Trophoblast cell (in vitro differentiated cells and primary cell): ENCODE measurements at regions not wholly inside any gene's neighbourhood (a gene's known extent, or its start where the extent isn't known, plus 50 kb on each side); places are given as distances from the start of the nearest gene placed in this dataset.

Source experiments
- DNase-seq, 2 donors: peaks; one replicate each; pipeline ENCODE4 v3.0.0-alpha.2; 2016
- H2AFZ ChIP-seq: 2 replicates; pipeline ENCODE4 v1.6.1; 2013; ENCODE audit warnings: low read length, moderate library complexity, mild to moderate bottlenecking; ENCODE audit not compliant: insufficient read depth, poor library complexity
- H2AK5ac ChIP-seq: 2 replicates; pipeline ENCODE4 v1.6.1; 2013; ENCODE audit warnings: mild to moderate bottlenecking, low read length
- H2BK120ac ChIP-seq: 2 replicates; pipeline ENCODE4 v1.6.1; 2013; ENCODE audit warnings: low read length, mild to moderate bottlenecking, moderate library complexity; ENCODE audit not compliant: insufficient read depth, poor library complexity
- H2BK12ac ChIP-seq: 2 replicates; pipeline ENCODE4 v1.6.1; 2013; ENCODE audit warnings: mild to moderate bottlenecking, low read length, moderate library complexity
- H2BK5ac ChIP-seq: 2 replicates; pipeline ENCODE4 v1.6.1; 2013; ENCODE audit warnings: low read length, low read depth, moderate library complexity, mild to moderate bottlenecking; ENCODE audit not compliant: poor library complexity
- H3K14ac ChIP-seq: 2 replicates; pipeline ENCODE4 v1.6.1; 2013; ENCODE audit warnings: mild to moderate bottlenecking, low read length
- H3K18ac ChIP-seq: 2 replicates; pipeline ENCODE4 v1.6.1; 2013; ENCODE audit warnings: mild to moderate bottlenecking, low read length
- H3K23ac ChIP-seq: 2 replicates; pipeline ENCODE4 v1.6.1; 2013; ENCODE audit warnings: low read length
- H3K27ac ChIP-seq: 2 replicates; pipeline ENCODE4 v1.5.1; 2013; ENCODE audit warnings: low read depth, mild to moderate bottlenecking, inconsistent platforms, low read length, moderate library complexity
- H3K27me3 ChIP-seq: 2 replicates; pipeline ENCODE4 v1.6.1; 2013; ENCODE audit warnings: inconsistent platforms, mild to moderate bottlenecking, low read length, moderate library complexity; ENCODE audit not compliant: insufficient read depth
- H3K36me3 ChIP-seq, 2 experiments: 1 replicate in 1 of 2; 2 replicates in 1 of 2; pipeline ENCODE4 v1.6.1; 2013; ENCODE audit warnings: low read length in 2 of 2, mild to moderate bottlenecking in 2 of 2, moderate library complexity in 1 of 2; ENCODE audit not compliant: insufficient read depth in 2 of 2, control insufficient read depth in 1 of 2
- H3K4ac ChIP-seq: 2 replicates; pipeline ENCODE4 v1.6.1; 2013; ENCODE audit warnings: low read depth, mild to moderate bottlenecking, low read length, moderate library complexity
- H3K4me1 ChIP-seq, 2 experiments: 1 replicate in 1 of 2; 2 replicates in 1 of 2; pipeline ENCODE4 v1.6.1; 2013; ENCODE audit warnings: low read length in 2 of 2, mild to moderate bottlenecking in 2 of 2, moderate library complexity in 1 of 2; ENCODE audit not compliant: insufficient read depth in 2 of 2, control insufficient read depth in 1 of 2
- H3K4me2 ChIP-seq: 2 replicates; pipeline ENCODE4 v1.6.1; 2013; ENCODE audit warnings: inconsistent platforms, mild to moderate bottlenecking, low read length, moderate library complexity
- H3K4me3 ChIP-seq: 2 replicates; pipeline ENCODE4 v1.5.1; 2013; ENCODE audit warnings: mild to moderate bottlenecking, low read depth, low read length, inconsistent platforms
- H3K79me1 ChIP-seq: one replicate; pipeline ENCODE4 v1.6.1; 2013; ENCODE audit warnings: low read length
- H3K79me2 ChIP-seq: 2 replicates; pipeline ENCODE4 v1.6.1; 2013; ENCODE audit warnings: low read length, mild to moderate bottlenecking; ENCODE audit not compliant: control insufficient read depth, insufficient read depth, poor library complexity
- H3K9ac ChIP-seq: 2 replicates; pipeline ENCODE4 v1.6.1; 2013; ENCODE audit warnings: mild to moderate bottlenecking, low read length
- H3K9me3 ChIP-seq: 2 replicates; pipeline ENCODE4 v1.6.1; 2013; ENCODE audit warnings: low read depth, mild to moderate bottlenecking, control low read depth, inconsistent platforms, low read length; ENCODE audit not compliant: insufficient read depth
- H4K12ac ChIP-seq: 2 replicates; pipeline ENCODE4 v1.6.1; 2013; ENCODE audit warnings: low read depth, mild to moderate bottlenecking, low read length, moderate library complexity
- H4K8ac ChIP-seq: 2 replicates; pipeline ENCODE4 v1.6.1; 2013; ENCODE audit warnings: low read depth, mild to moderate bottlenecking, low read length, moderate library complexity
- H4K91ac ChIP-seq: one replicate; pipeline ENCODE4 v1.6.1; 2013; ENCODE audit warnings: low read depth, mild to moderate bottlenecking, low read length, moderate library complexity
- WGBS: extraction: QIAGEN DNeasy Blood & Tissue Kit; methylation state at CpG from one replicate; pipeline ENCODE4 v1.1.7; 2013; ENCODE audit warnings: missing lambda C conversion rate; ENCODE audit not compliant: insufficient read length, insufficient coverage; ENCODE audit errors: extremely low coverage; 5-methylcytosine and 5-hydroxymethylcytosine counted together

- Histone ChIP-seq H4K8ac (no peak overlapping the region), H4K12ac (no peak overlapping the region), H3K9ac (no peak overlapping the region), H3K9me3 (peaks cover 8% of the 10 kb centered on the region), H3K4me2 (no peak overlapping the region), H3K27ac (no peak overlapping the region), H3K27me3 (no peaks in the 10 kb centered on the region), H3K4ac (no peak overlapping the region), H3K18ac (no peak overlapping the region), H2AK5ac (no peak overlapping the region), H2BK120ac (no peak overlapping the region), H3K23ac (no peak overlapping the region), H3K4me3 (no peak overlapping the region), H2AFZ (no peak overlapping the region), H3K4me1 (no peaks in the 10 kb centered on the region), H4K91ac (no peak overlapping the region), H3K79me1 (no peaks in the 10 kb centered on the region), H2BK12ac (no peak overlapping the region), H3K36me3 (no peaks in the 10 kb centered on the region), H3K14ac (no peak overlapping the region), H2BK5ac (no peak overlapping the region), H3K79me2 (no peaks in the 10 kb centered on the region)
- no CpG with 5 or more reads among the region's 5 CpGs for WGBS
- DNase-seq, result no peak
These were observed 204.0 kb upstream of the ALG10 start for GRCh38 chr12:33818313-33818712.

GRCh38 chr12:33825442-33825841 lies 196.9 kb upstream of the ALG10 start:
- Histone ChIP-seq H3K27ac (no peak overlapping the region), H3K27me3 (no peaks in the 10 kb centered on the region), H3K79me2 (no peaks in the 10 kb centered on the region), H2BK120ac (no peak overlapping the region), H2BK12ac (no peak overlapping the region), H3K79me1 (no peaks in the 10 kb centered on the region), H3K9ac (no peak overlapping the region), H2AK5ac (no peak overlapping the region), H3K4me3 (no peak overlapping the region), H3K4me1 (no peaks in the 10 kb centered on the region), H2AFZ (no peak overlapping the region), H3K23ac (no peak overlapping the region), H2BK5ac (no peak overlapping the region), H3K4ac (no peak overlapping the region), H4K12ac (no peak overlapping the region), H4K91ac (no peak overlapping the region), H3K9me3 (no peaks in the 10 kb centered on the region), H3K18ac (no peak overlapping the region), H3K4me2 (no peak overlapping the region), H4K8ac (no peak overlapping the region), H3K36me3 (no peaks in the 10 kb centered on the region), H3K14ac (no peak overlapping the region)
- WGBS, result no CpG with 5 or more reads among the region's 2 CpGs
- DNase-seq, result no peak

- no peak overlapping the region for H3K14ac ChIP-seq
- no peak overlapping the region for H3K9ac ChIP-seq
- no peak overlapping the region for H3K18ac ChIP-seq
- H3K23ac ChIP-seq, result no peak overlapping the region
- H3K4ac ChIP-seq, result no peak overlapping the region
- H3K4me1 ChIP-seq, result no peaks in the 10 kb centered on the region
- no peaks in the 10 kb centered on the region for H3K79me2 ChIP-seq
- H3K79me1 ChIP-seq, result no peaks in the 10 kb centered on the region
- no peak overlapping the region for H2BK5ac ChIP-seq
- no peak overlapping the region for H4K8ac ChIP-seq
- H3K27me3 ChIP-seq, result no peaks in the 10 kb centered on the region
- DNase-seq, result no peak
- H3K4me3 ChIP-seq, result no peak overlapping the region
- no peak overlapping the region for H3K27ac ChIP-seq
- H4K12ac ChIP-seq, result no peak overlapping the region
- no CpG with 5 or more reads among the region's 2 CpGs for WGBS
- H3K4me2 ChIP-seq, result no peak overlapping the region
- H2AK5ac ChIP-seq, result no peak overlapping the region
- H4K91ac ChIP-seq, result no peak overlapping the region
- H2BK12ac ChIP-seq, result no peak overlapping the region
- no peaks in the 10 kb centered on the region for H3K9me3 ChIP-seq
- H2BK120ac ChIP-seq, result no peak overlapping the region
- no peak overlapping the region for H2AFZ ChIP-seq
- H3K36me3 ChIP-seq, result no peaks in the 10 kb centered on the region
These were observed 196.2 kb upstream of the ALG10 start for GRCh38 chr12:33825986-33826602.

- peak overlapping the region; percentile 27 for H3K23ac ChIP-seq
- H3K9me3 ChIP-seq, result no peaks in the 10 kb centered on the region
- no peaks in the 10 kb centered on the region for H3K36me3 ChIP-seq
- H2BK120ac ChIP-seq, result no peak overlapping the region
- DNase-seq, result no peak
- H3K79me2 ChIP-seq, result no peaks in the 10 kb centered on the region
- H2AFZ ChIP-seq, result no peak overlapping the region
- H4K8ac ChIP-seq, result no peak overlapping the region
- no peaks in the 10 kb centered on the region for H3K27me3 ChIP-seq
- H3K4ac ChIP-seq, result no peak overlapping the region
- no CpG with 5 or more reads among the region's 1 CpG for WGBS
- H2BK12ac ChIP-seq, result no peak overlapping the region
- no peak overlapping the region for H4K91ac ChIP-seq
- H2AK5ac ChIP-seq, result no peak overlapping the region
- no peak overlapping the region for H3K4me2 ChIP-seq
- no peaks in the 10 kb centered on the region for H3K4me1 ChIP-seq
- H3K18ac ChIP-seq, result no peak overlapping the region
- no peak overlapping the region for H3K9ac ChIP-seq
- H3K79me1 ChIP-seq, result no peaks in the 10 kb centered on the region
- H2BK5ac ChIP-seq, result no peak overlapping the region
- H3K27ac ChIP-seq, result no peak overlapping the region
- no peak overlapping the region for H4K12ac ChIP-seq
- no peak overlapping the region for H3K4me3 ChIP-seq
- no peak overlapping the region for H3K14ac ChIP-seq
These were observed 194.0 kb upstream of the ALG10 start for GRCh38 chr12:33828326-33828725.
